CD8-positive, alpha-beta memory T cell (primary cell): ENCODE measurements at regions not wholly inside any gene's neighbourhood (a gene's known extent, or its start where the extent isn't known, plus 50 kb on each side); places are given as distances from the start of the nearest gene placed in this dataset.

Experiments
- CTCF ChIA-PET: fragments of 350-600 bp; sonication (Branson Sonifier 250); formaldehyde crosslinking; loops from one replicate; lab custom pipeline; 2021; ENCODE audit warnings: antibody characterized with exemption; lab: Charles Lee
- POLR2A ChIA-PET: fragments of 350-600 bp; sonication (Branson Sonifier 250); formaldehyde crosslinking; loops from one replicate; lab custom pipeline; 2021; ENCODE audit warnings: antibody characterized with exemption; lab: Charles Lee
- DNase-seq, 5 donors: peaks; one replicate each; pipeline versions ENCODE4 v3.0.0 to v3.0.0-alpha.2; 2020 to 2022; ENCODE audit warnings: mixed read lengths in 1 of 5
- H3K27ac ChIP-seq: one replicate; pipeline ENCODE4 v1.7.0; 2013; ENCODE audit warnings: low read depth, mild to moderate bottlenecking, low read length, moderate library complexity
- H3K27me3 ChIP-seq: 2 replicates; pipeline ENCODE4 v1.7.0; 2013; ENCODE audit warnings: low read length, mild to moderate bottlenecking; ENCODE audit not compliant: insufficient read depth, poor library complexity, severe bottlenecking
- H3K36me3 ChIP-seq: 2 replicates; pipeline ENCODE4 v1.7.0; 2013; ENCODE audit warnings: mild to moderate bottlenecking, low read length, moderate library complexity; ENCODE audit not compliant: insufficient read depth
- H3K4me1 ChIP-seq: 2 replicates; pipeline ENCODE4 v1.7.0; 2013; ENCODE audit warnings: mild to moderate bottlenecking, low read length, moderate library complexity; ENCODE audit not compliant: insufficient read depth
- H3K4me3 ChIP-seq: 2 replicates; pipeline ENCODE4 v1.7.0; 2013; ENCODE audit warnings: mild to moderate bottlenecking, low read length
- H3K9me3 ChIP-seq: 2 replicates; pipeline ENCODE4 v1.7.0; 2013; ENCODE audit warnings: mild to moderate bottlenecking, low read length
- H3K27ac Mint-ChIP-seq, 8 donors: one replicate each; pipeline ENCODE4 v1.8.0; 2020 to 2021; ENCODE audit warnings: mixed read lengths in 8 of 8, mild to moderate bottlenecking in 6 of 8, inconsistent platforms in 3 of 8, moderate library complexity in 3 of 8
- H3K27me3 Mint-ChIP-seq, 2 donors: one replicate each; pipeline ENCODE4 v1.8.0; 2020 to 2021; ENCODE audit warnings: mixed read lengths in 2 of 2, mild to moderate bottlenecking in 1 of 2, moderate library complexity in 1 of 2
- H3K36me3 Mint-ChIP-seq, 3 donors: one replicate each; pipeline ENCODE4 v1.8.0; 2020 to 2021; ENCODE audit warnings: mixed read lengths in 3 of 3, inconsistent platforms in 1 of 3, mild to moderate bottlenecking in 1 of 3
- H3K4me1 Mint-ChIP-seq, 3 donors: one replicate each; pipeline ENCODE4 v1.8.0; 2020 to 2021; ENCODE audit warnings: mixed read lengths in 3 of 3, inconsistent platforms in 1 of 3, mild to moderate bottlenecking in 1 of 3
- H3K4me3 Mint-ChIP-seq, 7 donors: one replicate each; pipeline ENCODE4 v1.8.0; 2020 to 2021; ENCODE audit warnings: mixed read lengths in 7 of 7, mild to moderate bottlenecking in 6 of 7, moderate library complexity in 4 of 7, inconsistent platforms in 2 of 7
- H3K9me3 Mint-ChIP-seq, 5 donors: one replicate each; pipeline ENCODE4 v1.8.0; 2020 to 2022; ENCODE audit warnings: mixed read lengths in 5 of 5, mild to moderate bottlenecking in 3 of 5, moderate library complexity in 2 of 5, inconsistent platforms in 1 of 5

GRCh38 chr14:25658988-25659387 lies 609.0 kb upstream of the STXBP6 start:
- no peaks in the 10 kb centered on the region for H3K4me1 Mint-ChIP-seq

GRCh38 chr14:25630447-25630846 lies 580.5 kb upstream of the STXBP6 start:
- H3K27me3 ChIP-seq = no peaks in the 10 kb centered on the region
- no peaks in the 10 kb centered on the region for H3K27me3 Mint-ChIP-seq
- ChIA-PET CTCF (no interaction called here), POLR2A (no interaction called here)
- no peaks in the 10 kb centered on the region for H3K4me1 Mint-ChIP-seq
- H3K4me3 Mint-ChIP-seq = no peak overlapping the region
- no peak for DNase-seq
- no peak overlapping the region for H3K27ac Mint-ChIP-seq
- no peaks in the 10 kb centered on the region for H3K9me3 ChIP-seq
- H3K36me3 Mint-ChIP-seq = no peaks in the 10 kb centered on the region
- H3K4me1 ChIP-seq = no peaks in the 10 kb centered on the region
- H3K4me3 ChIP-seq = no peak overlapping the region
- peaks cover 0 to 15% (median 3%) of the 10 kb centered on the region in 5 donors for H3K9me3 Mint-ChIP-seq
- no peaks in the 10 kb centered on the region for H3K36me3 ChIP-seq
- H3K27ac ChIP-seq = no peak overlapping the region

More at GRCh38 chr14:25658988-25659387, 609.0 kb upstream of the STXBP6 start:
- no peaks in the 10 kb centered on the region for H3K27me3 Mint-ChIP-seq
- Histone ChIP-seq H3K4me3 (no peak overlapping the region), H3K27me3 (no peaks in the 10 kb centered on the region), H3K36me3 (no peaks in the 10 kb centered on the region), H3K27ac (no peak overlapping the region), H3K9me3 (no peaks in the 10 kb centered on the region), H3K4me1 (no peaks in the 10 kb centered on the region)
- no peak for DNase-seq
- CTCF ChIA-PET = no interaction called here
- no peaks in the 10 kb centered on the region for H3K36me3 Mint-ChIP-seq
- no peak overlapping the region for H3K4me3 Mint-ChIP-seq
- POLR2A ChIA-PET = no interaction called here
- no peak overlapping the region for H3K27ac Mint-ChIP-seq
- peaks cover 0 to 6% (median 4%) of the 10 kb centered on the region in 5 donors for H3K9me3 Mint-ChIP-seq

- POLR2A ChIA-PET = no interaction called here
- no peaks in the 10 kb centered on the region for H3K4me1 Mint-ChIP-seq
- H3K27me3 Mint-ChIP-seq = no peaks in the 10 kb centered on the region
- no peak overlapping the region for H3K27ac Mint-ChIP-seq
- peaks cover 0 to 15% (median 4%) of the 10 kb centered on the region in 5 donors for H3K9me3 Mint-ChIP-seq
- CTCF ChIA-PET = no interaction called here
- no peak overlapping the region for H3K4me3 Mint-ChIP-seq
- no peaks in the 10 kb centered on the region for H3K9me3 ChIP-seq
- no peaks in the 10 kb centered on the region for H3K4me1 ChIP-seq
- H3K27ac ChIP-seq = no peak overlapping the region
- no peak for DNase-seq
- H3K4me3 ChIP-seq = no peak overlapping the region
- no peaks in the 10 kb centered on the region for H3K36me3 ChIP-seq
- H3K36me3 Mint-ChIP-seq = no peaks in the 10 kb centered on the region
- H3K27me3 ChIP-seq = no peaks in the 10 kb centered on the region
These were observed 579.0 kb upstream of the STXBP6 start for GRCh38 chr14:25628978-25629377.

- Histone ChIP-seq H3K4me1 (no peaks in the 10 kb centered on the region), H3K4me3 (no peak overlapping the region), H3K27ac (no peak overlapping the region), H3K27me3 (no peaks in the 10 kb centered on the region), H3K36me3 (no peaks in the 10 kb centered on the region), H3K9me3 (no peaks in the 10 kb centered on the region)
- H3K36me3 Mint-ChIP-seq = no peaks in the 10 kb centered on the region
- no peaks in the 10 kb centered on the region for H3K4me1 Mint-ChIP-seq
- H3K27ac Mint-ChIP-seq = no peak overlapping the region
- H3K9me3 Mint-ChIP-seq = peaks cover 0 to 16% (median 4%) of the 10 kb centered on the region in 5 donors
- CTCF ChIA-PET = no interaction called here
- no peak overlapping the region for H3K4me3 Mint-ChIP-seq
- H3K27me3 Mint-ChIP-seq = no peaks in the 10 kb centered on the region
- POLR2A ChIA-PET = no interaction called here
- DNase-seq = no peak
These were observed 578.4 kb upstream of the STXBP6 start for GRCh38 chr14:25628390-25628789.

- H3K27me3 Mint-ChIP-seq = no peaks in the 10 kb centered on the region
- POLR2A ChIA-PET = no interaction called here
- no peaks in the 10 kb centered on the region for H3K4me1 ChIP-seq
- no peak overlapping the region for H3K4me3 Mint-ChIP-seq
- no peak overlapping the region for H3K27ac Mint-ChIP-seq
- no peak overlapping the region for H3K4me3 ChIP-seq
- no peaks in the 10 kb centered on the region for H3K36me3 ChIP-seq
- no peaks in the 10 kb centered on the region for H3K9me3 ChIP-seq
- no peaks in the 10 kb centered on the region for H3K4me1 Mint-ChIP-seq
- CTCF ChIA-PET = no interaction called here
- H3K36me3 Mint-ChIP-seq = no peaks in the 10 kb centered on the region
- peaks cover 0 to 21% (median 7%) of the 10 kb centered on the region in 5 donors for H3K9me3 Mint-ChIP-seq
- no peak for DNase-seq
- H3K27ac ChIP-seq = no peak overlapping the region
- no peaks in the 10 kb centered on the region for H3K27me3 ChIP-seq
These were observed 577.0 kb upstream of the STXBP6 start for GRCh38 chr14:25626986-25627385.

GRCh38 chr14:25622763-25623162 lies 572.8 kb upstream of the STXBP6 start:
- no peaks in the 10 kb centered on the region for H3K4me1 ChIP-seq
- Mint-ChIP-seq H3K9me3 (peaks cover 5 to 39% (median 24%) of the 10 kb centered on the region in 5 donors), H3K4me3 (no peak overlapping the region), H3K27ac (no peak overlapping the region), H3K36me3 (no peaks in the 10 kb centered on the region), H3K27me3 (no peaks in the 10 kb centered on the region), H3K4me1 (no peaks in the 10 kb centered on the region)
- POLR2A ChIA-PET = no interaction called here
- no peak for DNase-seq
- H3K4me3 ChIP-seq = no peak overlapping the region
- H3K9me3 ChIP-seq = no peaks in the 10 kb centered on the region
- H3K27me3 ChIP-seq = no peaks in the 10 kb centered on the region
- H3K27ac ChIP-seq = no peak overlapping the region
- CTCF ChIA-PET = no interaction called here
- H3K36me3 ChIP-seq = no peaks in the 10 kb centered on the region

GRCh38 chr14:25620515-25620914 lies 570.6 kb upstream of the STXBP6 start:
- H3K27ac Mint-ChIP-seq = no peak overlapping the region
- H3K9me3 Mint-ChIP-seq = peaks cover 7 to 45% (median 30%) of the 10 kb centered on the region in 5 donors
- H3K4me3 Mint-ChIP-seq = no peak overlapping the region
- no peak overlapping the region for H3K4me3 ChIP-seq
- H3K27ac ChIP-seq = no peak overlapping the region
- no peak for DNase-seq
- no peaks in the 10 kb centered on the region for H3K36me3 Mint-ChIP-seq
- ChIA-PET CTCF (no interaction called here), POLR2A (no interaction called here)
- no peaks in the 10 kb centered on the region for H3K27me3 Mint-ChIP-seq
- no peaks in the 10 kb centered on the region for H3K27me3 ChIP-seq
- no peaks in the 10 kb centered on the region for H3K4me1 Mint-ChIP-seq
- H3K9me3 ChIP-seq = no peaks in the 10 kb centered on the region
- H3K36me3 ChIP-seq = no peaks in the 10 kb centered on the region
- no peaks in the 10 kb centered on the region for H3K4me1 ChIP-seq

GRCh38 chr14:25615174-25615573 lies 565.2 kb upstream of the STXBP6 start:
- no peaks in the 10 kb centered on the region for H3K9me3 ChIP-seq
- DNase-seq = no peak
- POLR2A ChIA-PET = no interaction called here
- CTCF ChIA-PET = no interaction called here
- no peaks in the 10 kb centered on the region for H3K4me1 Mint-ChIP-seq
- H3K4me3 Mint-ChIP-seq = no peak overlapping the region
- H3K36me3 ChIP-seq = no peaks in the 10 kb centered on the region
- no peaks in the 10 kb centered on the region for H3K36me3 Mint-ChIP-seq
- no peak overlapping the region for H3K4me3 ChIP-seq
- no peaks in the 10 kb centered on the region for H3K27me3 ChIP-seq
- no peak overlapping the region for H3K27ac Mint-ChIP-seq
- no peaks in the 10 kb centered on the region for H3K4me1 ChIP-seq
- no peaks in the 10 kb centered on the region for H3K27me3 Mint-ChIP-seq
- H3K9me3 Mint-ChIP-seq = peaks cover 19 to 31% (median 26%) of the 10 kb centered on the region in 5 donors
- H3K27ac ChIP-seq = no peak overlapping the region

- Mint-ChIP-seq H3K4me3 (no peak overlapping the region), H3K36me3 (no peaks in the 10 kb centered on the region), H3K27me3 (no peaks in the 10 kb centered on the region), H3K9me3 (peaks cover 6 to 16% (median 11%) of the 10 kb centered on the region in 5 donors), H3K4me1 (no peaks in the 10 kb centered on the region), H3K27ac (no peak overlapping the region)
- POLR2A ChIA-PET = no interaction called here
- Histone ChIP-seq H3K9me3 (no peaks in the 10 kb centered on the region), H3K4me3 (no peak overlapping the region), H3K27ac (no peak overlapping the region), H3K27me3 (no peaks in the 10 kb centered on the region), H3K36me3 (no peaks in the 10 kb centered on the region), H3K4me1 (no peaks in the 10 kb centered on the region)
- CTCF ChIA-PET = no interaction called here
- DNase-seq = no peak
These were observed 557.2 kb upstream of the STXBP6 start for GRCh38 chr14:25607192-25607591.
